Cardiac fibroblast (primary cell): ENCODE measurements at regions not wholly inside any gene's neighbourhood (a gene's known extent, or its start where the extent isn't known, plus 50 kb on each side); places are given as distances from the start of the nearest gene placed in this dataset.

Experiments
- DNase-seq, 2 donors: peaks; one replicate each; pipeline versions ENCODE4 v3.0.0 to v3.0.0-alpha.2; 2010; ENCODE audit warnings: low read depth in 2 of 2
- H3K4me3 ChIP-seq, 2 donors: replicated peaks in 1 of 2; 1 replicate in 1 of 2; 2 replicates in 1 of 2; pipeline ENCODE4 v1.5.1; 2011; ENCODE audit warnings: low read depth in 2 of 2, low read length in 2 of 2, mild to moderate bottlenecking in 2 of 2, moderate library complexity in 1 of 2
- TF ChIP-seq, protein P1 (sequence below): IDR thresholded peaks from one replicate; pipeline ENCODE4 v1.5.1; 2011; ENCODE audit warnings: low read depth, mild to moderate bottlenecking, low read length, inconsistent platforms

- no peak overlapping the region for H3K4me3 ChIP-seq
- DNase-seq: no peak
- TF ChIP-seq, protein P1, sequence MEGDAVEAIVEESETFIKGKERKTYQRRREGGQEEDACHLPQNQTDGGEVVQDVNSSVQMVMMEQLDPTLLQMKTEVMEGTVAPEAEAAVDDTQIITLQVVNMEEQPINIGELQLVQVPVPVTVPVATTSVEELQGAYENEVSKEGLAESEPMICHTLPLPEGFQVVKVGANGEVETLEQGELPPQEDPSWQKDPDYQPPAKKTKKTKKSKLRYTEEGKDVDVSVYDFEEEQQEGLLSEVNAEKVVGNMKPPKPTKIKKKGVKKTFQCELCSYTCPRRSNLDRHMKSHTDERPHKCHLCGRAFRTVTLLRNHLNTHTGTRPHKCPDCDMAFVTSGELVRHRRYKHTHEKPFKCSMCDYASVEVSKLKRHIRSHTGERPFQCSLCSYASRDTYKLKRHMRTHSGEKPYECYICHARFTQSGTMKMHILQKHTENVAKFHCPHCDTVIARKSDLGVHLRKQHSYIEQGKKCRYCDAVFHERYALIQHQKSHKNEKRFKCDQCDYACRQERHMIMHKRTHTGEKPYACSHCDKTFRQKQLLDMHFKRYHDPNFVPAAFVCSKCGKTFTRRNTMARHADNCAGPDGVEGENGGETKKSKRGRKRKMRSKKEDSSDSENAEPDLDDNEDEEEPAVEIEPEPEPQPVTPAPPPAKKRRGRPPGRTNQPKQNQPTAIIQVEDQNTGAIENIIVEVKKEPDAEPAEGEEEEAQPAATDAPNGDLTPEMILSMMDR: no peak
Observed at GRCh38 chrX:142680038-142680437, 345.7 kb upstream of the SPANXN4 start.

DNA sequence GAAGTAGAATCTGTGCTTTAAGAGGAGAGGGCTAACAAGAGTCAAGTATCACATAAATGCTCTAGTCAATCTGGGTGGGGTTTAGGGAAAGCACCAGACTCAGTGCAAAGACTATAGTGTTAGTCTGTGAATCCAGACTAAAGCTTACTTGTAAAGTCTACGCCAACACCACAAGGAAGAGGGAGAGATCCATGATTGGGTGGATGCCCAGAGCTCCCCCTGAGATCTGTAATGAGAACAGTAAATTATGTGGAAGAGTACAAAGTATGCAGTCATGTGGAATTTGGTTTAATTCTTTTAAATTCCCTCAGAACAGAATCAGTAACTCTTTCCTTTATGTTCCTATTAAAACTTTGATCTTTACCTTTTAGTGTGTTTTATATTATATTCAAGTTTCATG, 354.7 kb upstream of the SPANXN4 start:
- DNase-seq: no peak
- TF ChIP-seq, protein P1: no peak
- H3K4me3 ChIP-seq: no peak overlapping the region

DNA sequence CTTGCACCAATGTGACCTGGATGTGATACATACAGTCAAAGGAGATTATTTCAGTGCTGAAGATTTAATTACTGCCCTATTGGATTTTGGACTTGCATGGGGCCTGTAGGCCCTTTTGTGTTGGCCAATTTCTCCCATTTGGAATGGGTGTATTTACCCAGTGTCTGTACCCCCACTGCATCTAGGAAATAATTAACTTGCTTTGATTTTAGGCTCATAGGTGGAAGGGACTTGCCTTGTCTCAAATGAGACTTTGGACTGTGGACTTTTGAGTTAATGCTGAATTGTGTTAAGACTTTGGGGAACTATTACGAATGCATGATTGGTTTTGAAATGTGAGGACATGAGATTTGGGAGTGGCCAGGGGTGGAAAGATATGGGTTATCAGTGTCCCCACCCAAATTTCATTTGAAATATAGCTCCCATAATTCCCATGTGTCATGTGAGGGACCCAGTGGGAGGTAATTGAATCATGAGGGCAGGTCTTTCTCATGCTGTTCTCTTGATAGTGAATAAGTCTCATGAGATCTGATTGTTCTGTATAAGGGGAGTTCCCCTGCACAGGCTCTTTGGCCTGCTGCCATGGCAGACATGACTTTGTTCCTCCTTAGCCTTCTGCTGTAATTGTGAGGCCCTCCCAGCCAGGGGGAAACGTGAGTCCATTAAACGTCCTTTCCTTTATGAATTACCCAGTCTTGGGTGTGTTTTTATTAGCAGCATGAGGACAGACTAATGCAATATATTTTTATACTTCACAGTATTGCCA, 362.2 kb upstream of the SPANXN4 start:
- no peak for DNase-seq
- no peak overlapping the region for H3K4me3 ChIP-seq
- TF ChIP-seq, protein P1: no peak

DNA sequence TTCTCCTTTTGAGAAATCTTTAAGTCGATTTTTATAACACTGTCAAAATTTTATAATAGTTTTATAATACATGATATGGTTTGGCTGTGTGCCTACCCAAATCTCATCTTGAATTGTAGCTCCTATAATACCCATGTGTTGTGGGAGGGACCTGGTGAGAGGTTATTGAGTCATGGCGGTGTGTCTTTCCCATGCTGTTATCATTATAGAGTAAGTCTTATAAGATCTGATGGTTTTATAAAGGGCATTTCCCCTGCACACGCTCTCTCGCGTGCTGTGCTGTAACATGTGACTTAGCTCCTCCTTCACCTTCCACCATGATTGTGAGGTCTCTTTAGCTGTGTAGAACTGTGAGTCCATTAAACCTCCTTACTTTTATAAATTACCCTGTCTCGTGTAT, 364.0 kb upstream of the SPANXN4 start:
- H3K4me3 ChIP-seq: no peak overlapping the region
- DNase-seq: no peak
- TF ChIP-seq, protein P1: no peak

DNA sequence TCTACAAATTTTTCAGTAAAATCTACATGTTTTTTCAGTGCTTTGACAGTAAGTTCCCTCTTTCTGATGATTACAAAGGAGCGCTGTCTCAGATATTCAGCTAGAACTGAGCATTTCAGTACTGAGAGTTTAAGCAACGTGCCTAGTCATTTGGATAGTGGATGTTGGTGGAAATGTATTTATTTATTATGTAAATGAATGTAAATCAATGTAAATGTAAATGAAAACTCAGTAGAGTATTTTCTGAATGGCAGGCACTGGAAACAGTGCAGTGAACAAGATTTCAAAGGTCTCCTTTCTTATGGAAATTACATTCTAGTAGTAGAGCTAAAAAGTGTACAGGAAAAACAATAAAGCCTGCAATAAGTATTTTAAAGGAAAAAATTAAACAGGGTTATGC, 370.2 kb upstream of the SPANXN4 start:
- DNase-seq: no peak
- TF ChIP-seq, protein P1: no peak
- H3K4me3 ChIP-seq: no peak overlapping the region

- TF ChIP-seq, protein P1: no peak
- H3K4me3 ChIP-seq: no peak overlapping the region
- no peak for DNase-seq
Observed at GRCh38 chrX:142637206-142637605, 388.5 kb upstream of the SPANXN4 start.

DNA sequence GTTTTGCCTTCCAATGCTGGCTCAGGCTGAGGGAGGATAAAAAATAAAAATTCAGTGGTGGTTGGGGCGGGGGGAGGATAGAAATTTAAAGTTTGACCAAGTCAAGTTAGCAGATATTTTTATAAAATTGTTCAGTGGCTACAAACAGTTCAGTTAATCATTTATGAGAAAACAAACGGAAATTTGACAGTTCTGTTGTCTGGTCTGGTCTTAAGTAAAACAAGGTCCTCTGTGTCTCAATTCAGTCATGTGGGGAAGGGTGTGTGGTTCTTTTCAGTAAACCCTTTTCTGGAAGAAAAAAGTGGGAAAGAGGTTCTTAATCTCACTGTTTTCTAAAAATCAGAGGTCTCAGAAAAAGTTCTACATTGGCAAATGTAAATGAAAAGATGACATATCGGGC, 409.1 kb upstream of the SPANXN4 start:
- DNase-seq: no peak
- TF ChIP-seq, protein P1: no peak

More for the DNA sequence above, 409.1 kb upstream of the SPANXN4 start:
- H3K4me3 ChIP-seq: no peak overlapping the region
